HepG2 (cell line): ENCODE measurements at regions not wholly inside any gene's neighbourhood (a gene's known extent, or its start where the extent isn't known, plus 50 kb on each side); places are given as distances from the start of the nearest gene placed in this dataset.

Experiments
- ATAC-seq: fragments of 200-7000 bp; cut with Tn5 transposase; 3 replicates; pipeline ENCODE4 v1.9.1; 2020; ENCODE audit warnings: mild to moderate bottlenecking, moderate library complexity
- BruUV-seq: library from RNA; stranded (reverse); fragments of 400-500 nt; replicated peaks from 2 replicates; lab custom pipeline; 2021; lab: Mats Ljungman, UMichigan
- CTCF ChIA-PET: fragments of 300-600 bp; formaldehyde crosslinking; extraction: SDS; loops from one replicate; lab custom pipeline; 2021; ENCODE audit warnings: low total read pairs, inconsistent platforms, low intra/inter-chr PET ratio; lab: Yijun Ruan, JAX
- POLR2A ChIA-PET: fragments of 350-600 bp; sonication (Branson Sonifier 250); formaldehyde crosslinking; loops from one replicate; lab custom pipeline; 2020; ENCODE audit warnings: antibody characterized with exemption, inconsistent platforms; lab: Yijun Ruan, JAX
- DNase-seq: peaks from one replicate; pipeline ENCODE4 v3.0.0-alpha.2; 2015; ENCODE audit warnings: low spot score
- FAIRE-seq: peaks from 3 replicates; lab custom pipeline; 2011; peaks lifted over from hg19 to GRCh38; lab: Jason Lieb, UNC
- H2AFZ ChIP-seq: one replicate; pipeline ENCODE4 v1.6.1; 2011; ENCODE audit warnings: low read length, inconsistent platforms
- H3K27ac ChIP-seq: fragments of 300-600 bp; 3 replicates; pipeline ENCODE4 v1.8.0; 2011; ENCODE audit warnings: mixed run types, mild to moderate bottlenecking, mixed read lengths, low read length, inconsistent platforms; ENCODE audit not compliant: insufficient read depth; ENCODE audit errors: extremely low read length
- H3K27me3 ChIP-seq, 2 experiments: fragments of 200-600 bp in 1 of 2; 2 replicates in 1 of 2; 3 replicates in 1 of 2; pipeline versions ENCODE4 v1.6.0 to v1.8.0; 2011; ENCODE audit warnings: low read length in 2 of 2, mild to moderate bottlenecking in 2 of 2, moderate library complexity in 2 of 2, inconsistent platforms in 1 of 2; ENCODE audit not compliant: insufficient read depth in 2 of 2, control insufficient read depth in 1 of 2
- H3K36me3 ChIP-seq, 2 experiments: fragments of 200-600 bp in 1 of 2; replicated peaks in 1 of 2; 2 replicates in 1 of 2; 3 replicates in 1 of 2; pipeline versions ENCODE4 v1.5.1 to v1.8.0; 2011; ENCODE audit warnings: low read length in 2 of 2, inconsistent platforms in 1 of 2; ENCODE audit not compliant: insufficient read depth in 2 of 2, control insufficient read depth in 1 of 2
- H3K4me1 ChIP-seq: 2 replicates; pipeline ENCODE4 v1.5.1; 2012; ENCODE audit warnings: low read length, inconsistent platforms; ENCODE audit not compliant: insufficient read depth
- H3K4me2 ChIP-seq: 2 replicates; pipeline ENCODE4 v1.6.0; 2011; ENCODE audit warnings: low read depth, low read length, inconsistent platforms
- H3K4me3 ChIP-seq, 3 experiments: fragments of 200-600 bp in 1 of 3; sonication (generic), shearing (Covaris generic) in 1 of 3; replicated peaks in 1 of 3; 2 replicates each; pipeline ENCODE4 v1.5.1; 2011 to 2016; ENCODE audit warnings: low read length in 3 of 3, inconsistent platforms in 2 of 3, low read depth in 2 of 3, mild to moderate bottlenecking in 2 of 3, control low read depth in 1 of 3, mixed read lengths in 1 of 3; ENCODE audit not compliant: insufficient read depth in 1 of 3
- H3K79me2 ChIP-seq: one replicate; pipeline ENCODE4 v1.6.1; 2011; ENCODE audit warnings: low read length, inconsistent platforms; ENCODE audit not compliant: insufficient read depth
- H3K9ac ChIP-seq: 2 replicates; pipeline ENCODE4 v1.6.0; 2011; ENCODE audit warnings: mild to moderate bottlenecking, low read depth, low read length, inconsistent platforms; ENCODE audit not compliant: insufficient read depth
- H3K9me3 ChIP-seq: 2 replicates; pipeline ENCODE4 v1.5.1; 2012; ENCODE audit warnings: mild to moderate bottlenecking, low read length
- H4K20me1 ChIP-seq: 2 replicates; pipeline ENCODE4 v1.6.0; 2011; ENCODE audit warnings: inconsistent platforms, mild to moderate bottlenecking, low read length, moderate library complexity; ENCODE audit not compliant: insufficient read depth
- ATF1 ChIP-seq: IDR thresholded peaks from 2 replicates; pipeline ENCODE4 v1.6.1; 2016; ENCODE audit warnings: mild to moderate bottlenecking, control low read depth
- ELF3 ChIP-seq: IDR thresholded peaks from 2 replicates; pipeline ENCODE4 v1.6.1; 2016; ENCODE audit warnings: missing genetic modification reagents, missing compliant biosample characterization
- GABPA ChIP-seq, 2 experiments: IDR thresholded peaks; 2 replicates each; pipeline ENCODE4 v1.6.1; 2011 to 2016; ENCODE audit warnings: low read depth in 2 of 2, low read length in 1 of 2, missing biosample characterization in 1 of 2, missing genetic modification characterization in 1 of 2
- GTF2F1 ChIP-seq: fragments of 150-350 bp; IDR thresholded peaks from 2 replicates; pipeline ENCODE4 v1.6.1; 2014; ENCODE audit warnings: low read length
- HHEX ChIP-seq: IDR thresholded peaks from 2 replicates; pipeline ENCODE4 v1.6.1; 2016; ENCODE audit warnings: control low read depth
- ISL2 ChIP-seq: sonication (generic); formaldehyde crosslinking; IDR thresholded peaks from 2 replicates; pipeline ENCODE4 v1.5.0; 2020; ENCODE audit warnings: missing genetic modification reagents
- JUNB ChIP-seq: sonication (generic); formaldehyde crosslinking; IDR thresholded peaks from 2 replicates; pipeline ENCODE4 v1.8.0; 2022; ENCODE audit warnings: missing genetic modification reagents, mild to moderate bottlenecking, borderline replicate concordance
- KMT2A ChIP-seq: sonication (generic); formaldehyde crosslinking; IDR thresholded peaks from 2 replicates; pipeline ENCODE4 v1.4.0; 2020; ENCODE audit warnings: missing genetic modification reagents
- PRDM10 ChIP-seq: sonication (generic); formaldehyde crosslinking; IDR thresholded peaks from 2 replicates; pipeline ENCODE4 v1.4.0; 2020; ENCODE audit warnings: low read depth, missing genetic modification reagents
- SAP130 ChIP-seq: IDR thresholded peaks from 2 replicates; pipeline ENCODE4 v1.6.1; 2016; ENCODE audit warnings: low read depth
- SP4 ChIP-seq: sonication (generic); formaldehyde crosslinking; IDR thresholded peaks from 2 replicates; pipeline ENCODE4 v1.8.1; 2023; ENCODE audit warnings: mild to moderate bottlenecking, missing genetic modification reagents
- WIZ ChIP-seq: sonication (generic); formaldehyde crosslinking; IDR thresholded peaks from 2 replicates; pipeline ENCODE4 v1.5.1; 2020; ENCODE audit warnings: mild to moderate bottlenecking, missing genetic modification reagents
- ZEB1 ChIP-seq: IDR thresholded peaks from 2 replicates; pipeline ENCODE4 v1.6.1; 2012; ENCODE audit warnings: mild to moderate bottlenecking, low read depth, inconsistent platforms; ENCODE audit not compliant: insufficient replicate concordance
- ZFP41 ChIP-seq: sonication (generic); formaldehyde crosslinking; IDR thresholded peaks from 2 replicates; pipeline ENCODE4 v1.4.0; 2020; ENCODE audit warnings: mild to moderate bottlenecking, missing genetic modification reagents, borderline replicate concordance
- ZNF292 ChIP-seq: sonication (generic); formaldehyde crosslinking; IDR thresholded peaks from 2 replicates; pipeline ENCODE4 v1.8.1; 2022; ENCODE audit warnings: mild to moderate bottlenecking, low read depth, missing genetic modification reagents, borderline replicate concordance
- ZNF33B ChIP-seq: sonication (generic); formaldehyde crosslinking; IDR thresholded peaks from 2 replicates; pipeline ENCODE4 v1.5.1; 2020; ENCODE audit warnings: mild to moderate bottlenecking, missing genetic modification reagents
- ZNF761 ChIP-seq: sonication (generic); formaldehyde crosslinking; conservative IDR thresholded peaks from 2 replicates; pipeline ENCODE4 v1.4.0; 2020; ENCODE audit warnings: mild to moderate bottlenecking, missing genetic modification reagents
- WGBS: methylation state at CpG from one replicate; pipeline ENCODE4 v1.1.6; 2017; ENCODE audit warnings: low lambda C conversion rate; 5-methylcytosine and 5-hydroxymethylcytosine counted together
- in situ Hi-C: cut with HindIII; loops from 2 replicates; pipeline ENCODE4 v1.10.0; 2017; ENCODE audit warnings: low pct_unique_long_range_greater_than_20kb; ENCODE audit not compliant: extremely low pct_ligation_motif_present
- intact Hi-C: fragments of 100-400 bp; cut with micrococcal nuclease; formaldehyde crosslinking; loops from one replicate; pipeline ENCODE4 v1.10.0; 2022; ENCODE audit not compliant: unreplicated experiment
- TF ChIP-seq, protein P1 (sequence below): IDR thresholded peaks from 2 replicates; pipeline ENCODE4 v1.6.1; 2016; ENCODE audit warnings: mild to moderate bottlenecking, missing biosample characterization, missing genetic modification reagents
- TF ChIP-seq, protein P2 (sequence below): sonication (generic); formaldehyde crosslinking; IDR thresholded peaks from 2 replicates; pipeline ENCODE4; 2020; ENCODE audit warnings: missing genetic modification reagents, mild to moderate bottlenecking, borderline replicate concordance

- TF ChIP-seq, protein P1, sequence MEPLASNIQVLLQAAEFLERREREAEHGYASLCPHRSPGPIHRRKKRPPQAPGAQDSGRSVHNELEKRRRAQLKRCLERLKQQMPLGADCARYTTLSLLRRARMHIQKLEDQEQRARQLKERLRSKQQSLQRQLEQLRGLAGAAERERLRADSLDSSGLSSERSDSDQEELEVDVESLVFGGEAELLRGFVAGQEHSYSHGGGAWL (CRISPR knock-in tag), result no peak
- TF ChIP-seq ZNF761 (CRISPR knock-in tag), result no peak
- TF ChIP-seq ATF1 (CRISPR knock-in tag), result no peak
- no peak for TF ChIP-seq ELF3 (CRISPR knock-in tag)
- no peak for TF ChIP-seq SP4 (CRISPR knock-in tag)
- no peak for TF ChIP-seq ISL2 (CRISPR knock-in tag)
Observed at GRCh38 chr20:23215344-23215995, 129.3 kb upstream of the CD93 start (continued).

- ChIA-PET CTCF (no interaction called here), POLR2A (no interaction called here)
- Histone ChIP-seq H3K4me2 (no peak overlapping the region), H3K4me3 (no peak overlapping the region), H3K9ac (no peak overlapping the region), H3K27me3 (no peaks in the 10 kb centered on the region), H3K9me3 (no peaks in the 10 kb centered on the region), H3K27ac (no peak overlapping the region), H4K20me1 (no peaks in the 10 kb centered on the region), H3K4me1 (no peaks in the 10 kb centered on the region), H2AFZ (no peak overlapping the region), H3K36me3 (no peaks in the 10 kb centered on the region), H3K79me2 (no peaks in the 10 kb centered on the region)
- no peak for DNase-seq
- 30% methylated on average over 5 of the region's 5 CpGs for WGBS
- intact Hi-C loops (no loop called here), in situ Hi-C loops (no loop called here)
- no peak for ATAC-seq
- BruUV-seq, result no TSS peak
- FAIRE-seq, result no peak
- TF ChIP-seq ZFP41 (CRISPR knock-in tag) (no peak), WIZ (no peak), GABPA (IDR thresholded peaks at IDR 0.05; ENCODE audit: low read depth, low read length) (no peak), GABPA (CRISPR knock-in tag; IDR thresholded peaks at IDR 0.05; ENCODE audit: low read depth) (no peak), ZNF33B (CRISPR knock-in tag) (no peak), HHEX (CRISPR knock-in tag) (no peak), ZEB1 (no peak), SAP130 (CRISPR knock-in tag) (no peak), GTF2F1 (no peak), PRDM10 (CRISPR knock-in tag) (no peak), KMT2A (CRISPR knock-in tag) (no peak), JUNB (CRISPR knock-in tag) (no peak), ZNF292 (no peak)
- TF ChIP-seq, protein P2, sequence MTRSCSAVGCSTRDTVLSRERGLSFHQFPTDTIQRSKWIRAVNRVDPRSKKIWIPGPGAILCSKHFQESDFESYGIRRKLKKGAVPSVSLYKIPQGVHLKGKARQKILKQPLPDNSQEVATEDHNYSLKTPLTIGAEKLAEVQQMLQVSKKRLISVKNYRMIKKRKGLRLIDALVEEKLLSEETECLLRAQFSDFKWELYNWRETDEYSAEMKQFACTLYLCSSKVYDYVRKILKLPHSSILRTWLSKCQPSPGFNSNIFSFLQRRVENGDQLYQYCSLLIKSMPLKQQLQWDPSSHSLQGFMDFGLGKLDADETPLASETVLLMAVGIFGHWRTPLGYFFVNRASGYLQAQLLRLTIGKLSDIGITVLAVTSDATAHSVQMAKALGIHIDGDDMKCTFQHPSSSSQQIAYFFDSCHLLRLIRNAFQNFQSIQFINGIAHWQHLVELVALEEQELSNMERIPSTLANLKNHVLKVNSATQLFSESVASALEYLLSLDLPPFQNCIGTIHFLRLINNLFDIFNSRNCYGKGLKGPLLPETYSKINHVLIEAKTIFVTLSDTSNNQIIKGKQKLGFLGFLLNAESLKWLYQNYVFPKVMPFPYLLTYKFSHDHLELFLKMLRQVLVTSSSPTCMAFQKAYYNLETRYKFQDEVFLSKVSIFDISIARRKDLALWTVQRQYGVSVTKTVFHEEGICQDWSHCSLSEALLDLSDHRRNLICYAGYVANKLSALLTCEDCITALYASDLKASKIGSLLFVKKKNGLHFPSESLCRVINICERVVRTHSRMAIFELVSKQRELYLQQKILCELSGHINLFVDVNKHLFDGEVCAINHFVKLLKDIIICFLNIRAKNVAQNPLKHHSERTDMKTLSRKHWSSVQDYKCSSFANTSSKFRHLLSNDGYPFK (CRISPR knock-in tag), result no peak
Observed at GRCh38 chr20:23214903-23215302, 128.8 kb upstream of the CD93 start.
